ENCODE measurements at regions not wholly inside any gene's neighbourhood (a gene's known extent, or its start where the extent isn't known, plus 50 kb on each side); places are given as distances from the start of the nearest gene placed in this dataset.
"Not testable (repeated sequence)": the region's sequence is repeated elsewhere in the genome, so short reads cannot be mapped to it uniquely, and the experiment has no call there.

DNA sequence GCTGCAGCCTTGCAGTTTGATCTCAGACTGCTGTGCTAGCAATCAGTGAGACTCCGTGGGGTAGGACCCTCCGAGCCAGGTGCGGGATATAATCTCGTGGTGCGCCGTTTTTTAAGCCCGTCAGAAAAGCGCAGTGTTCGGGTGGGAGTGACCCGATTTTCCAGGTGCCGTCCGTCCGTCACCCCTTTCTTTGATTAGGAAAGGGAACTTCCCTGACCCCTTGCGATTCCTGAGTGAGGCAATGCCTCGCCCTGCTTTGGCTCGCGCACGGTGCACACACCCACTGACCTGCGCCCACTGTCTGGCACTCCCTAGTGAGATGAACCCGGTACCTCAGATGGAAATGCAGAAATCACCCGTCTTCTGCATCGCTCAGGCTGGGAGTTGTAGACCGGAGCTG lies 203.2 kb downstream of the SNCAIP start:
- DNase-seq; H3K4me3 Mint-ChIP-seq; POLR2A ChIA-PET; CTCF ChIA-PET; H3K27me3 Mint-ChIP-seq; H3K9me3 Mint-ChIP-seq; H3K4me1 Mint-ChIP-seq; H3K36me3 Mint-ChIP-seq (ENCODE audit: low read depth); H3K27ac Mint-ChIP-seq: not testable (repeated sequence)

DNA sequence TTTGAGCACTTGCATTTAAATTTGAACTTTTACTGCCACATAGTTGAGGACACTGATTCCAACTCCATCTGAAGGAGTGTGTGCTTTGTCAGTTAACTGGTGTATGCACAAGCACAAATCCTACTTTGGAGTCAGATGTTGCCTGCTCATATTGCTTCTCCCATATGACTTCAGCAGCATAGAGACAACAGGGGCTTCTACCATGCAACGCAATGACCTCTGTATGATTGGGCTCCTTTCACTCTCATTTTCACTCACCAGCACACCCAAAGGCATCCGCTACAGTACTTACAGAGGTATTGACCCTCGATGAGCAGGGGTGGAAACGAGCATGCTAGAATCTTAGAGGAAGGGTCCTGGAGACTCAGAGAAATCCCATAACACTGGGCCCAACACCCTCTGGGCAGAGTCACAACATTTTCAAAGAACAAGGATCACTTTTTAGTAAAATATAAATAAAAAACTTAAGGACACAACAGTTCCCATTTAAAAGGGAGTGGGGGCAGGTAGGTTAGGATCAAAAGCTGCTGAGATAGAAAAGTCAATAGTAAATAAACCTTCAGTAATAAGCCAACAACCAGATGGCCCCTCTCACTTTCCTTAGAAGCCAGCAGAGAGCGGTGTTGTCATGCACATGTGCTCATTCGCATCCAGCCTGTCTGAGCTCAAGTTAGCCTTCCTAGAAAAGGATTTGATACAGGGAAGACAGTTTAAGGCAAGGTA lies 203.8 kb downstream of the SNCAIP start:
- Mint-ChIP-seq H3K27me3 (no peaks in the 10 kb centered on the region), H3K9me3 (no peaks in the 10 kb centered on the region), H3K4me3 (no peak overlapping the region), H3K36me3 (ENCODE audit: low read depth) (no peaks in the 10 kb centered on the region), H3K27ac (no peak overlapping the region), H3K4me1 (no peaks in the 10 kb centered on the region)
- ChIA-PET POLR2A (interaction anchor here (0.6 kb wide), 1 partner anchor 14 kb away, joined by 4 read pairs; no protein-coding TSS in a partner anchor), CTCF (no interaction called here)
- no peak for DNase-seq

DNA sequence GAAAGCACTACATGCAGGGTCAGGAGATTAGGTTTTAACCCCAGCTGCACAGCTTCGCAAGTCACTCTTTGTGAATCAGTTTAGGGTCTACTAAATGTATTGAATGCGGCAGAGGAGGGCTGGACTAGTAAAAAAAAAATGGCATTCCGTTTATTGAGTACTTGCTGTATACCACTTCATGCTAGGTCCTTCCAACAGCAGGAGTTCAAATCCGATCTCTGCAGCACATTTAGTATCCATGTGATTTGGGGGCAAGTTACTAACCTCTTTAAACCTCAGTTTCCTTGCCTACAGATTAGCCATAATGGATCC lies 204.4 kb downstream of the SNCAIP start:
- no peaks in the 10 kb centered on the region for H3K36me3 Mint-ChIP-seq (ENCODE audit: low read depth)
- ChIA-PET POLR2A (interaction anchor here (0.6 kb wide), 1 partner anchor 14 kb away, joined by 4 read pairs; no protein-coding TSS in a partner anchor), CTCF (no interaction called here)
- H3K27ac Mint-ChIP-seq, result no peak overlapping the region
- no peak overlapping the region for H3K4me3 Mint-ChIP-seq
- H3K4me1 Mint-ChIP-seq, result no peaks in the 10 kb centered on the region
- no peaks in the 10 kb centered on the region for H3K9me3 Mint-ChIP-seq
- no peaks in the 10 kb centered on the region for H3K27me3 Mint-ChIP-seq
- no peak for DNase-seq

DNA sequence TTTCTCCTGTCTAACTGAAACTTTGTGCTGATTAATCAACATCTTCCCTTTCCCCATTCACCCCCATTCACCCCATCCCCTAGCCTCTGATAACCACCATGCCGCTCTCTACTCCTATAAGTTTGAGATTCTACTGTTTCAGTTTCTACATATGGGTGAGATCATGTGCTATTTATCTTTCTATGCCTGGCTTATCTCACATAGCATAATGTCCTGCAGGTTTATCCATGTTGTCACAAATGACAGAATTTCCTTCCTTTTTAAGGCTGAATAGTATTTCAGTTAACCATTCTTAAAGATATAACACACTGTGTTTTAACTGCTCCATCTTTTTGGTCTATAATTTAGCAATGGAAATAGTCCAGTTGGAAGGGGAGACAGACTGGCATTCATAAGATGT lies 205.1 kb downstream of the SNCAIP start:
- ChIA-PET POLR2A (no interaction called here), CTCF (no interaction called here)
- Mint-ChIP-seq H3K36me3 (ENCODE audit: low read depth) (no peaks in the 10 kb centered on the region), H3K4me1 (no peaks in the 10 kb centered on the region), H3K27me3 (no peaks in the 10 kb centered on the region), H3K27ac (no peak overlapping the region), H3K4me3 (no peak overlapping the region), H3K9me3 (no peaks in the 10 kb centered on the region)
- DNase-seq, result no peak

DNA sequence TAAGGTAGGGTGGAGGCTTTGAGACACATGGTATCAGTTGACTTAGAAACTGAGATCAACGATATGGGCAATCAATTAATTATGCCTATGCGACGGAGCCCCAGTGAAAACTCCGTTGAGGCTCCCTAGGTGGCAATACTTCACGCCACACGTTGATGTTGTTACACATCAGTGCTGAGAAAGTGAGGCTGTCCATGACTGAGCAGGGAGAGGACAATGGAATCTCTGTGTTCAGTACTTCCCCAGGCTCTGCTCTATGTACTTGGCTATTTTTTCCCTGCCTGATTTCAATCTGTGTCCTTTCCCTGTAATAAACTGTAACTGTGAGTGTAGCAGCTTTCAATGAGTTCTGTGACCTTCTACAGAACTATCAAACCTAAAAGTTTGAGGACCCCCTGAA lies 211.7 kb downstream of the SNCAIP start:
- POLR2A ChIA-PET, result no interaction called here
- Mint-ChIP-seq H3K27me3 (no peaks in the 10 kb centered on the region), H3K36me3 (ENCODE audit: low read depth) (no peaks in the 10 kb centered on the region), H3K4me3 (no peak overlapping the region), H3K4me1 (no peaks in the 10 kb centered on the region), H3K27ac (no peak overlapping the region), H3K9me3 (no peaks in the 10 kb centered on the region)
- CTCF ChIA-PET, result no interaction called here
- no peak for DNase-seq

DNA sequence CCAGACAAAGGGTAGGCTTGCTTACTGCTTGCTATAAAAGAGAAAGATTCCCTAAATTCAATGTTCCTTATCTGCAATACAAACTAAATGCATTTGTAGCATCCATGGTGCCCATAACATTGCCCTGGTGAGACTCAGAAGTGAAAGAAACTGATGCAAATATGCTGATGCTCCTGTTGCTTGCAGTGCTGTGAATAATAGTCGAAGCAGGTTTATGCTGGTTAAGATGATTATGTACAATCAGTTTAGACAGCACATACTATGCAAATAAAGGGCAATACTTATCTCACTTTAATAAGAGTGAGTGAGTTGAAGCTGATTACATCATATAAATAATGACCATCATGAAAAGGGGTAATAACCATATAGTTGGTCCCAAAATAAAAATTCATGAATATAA lies 215.5 kb downstream of the SNCAIP start:
- DNase-seq, result no peak
- no peaks in the 10 kb centered on the region for H3K4me1 Mint-ChIP-seq
- POLR2A ChIA-PET, result no interaction called here
- no peaks in the 10 kb centered on the region for H3K9me3 Mint-ChIP-seq
- H3K36me3 Mint-ChIP-seq (ENCODE audit: low read depth), result no peaks in the 10 kb centered on the region
- no peaks in the 10 kb centered on the region for H3K27me3 Mint-ChIP-seq
- CTCF ChIA-PET, result no interaction called here
- H3K27ac Mint-ChIP-seq, result no peak overlapping the region
- no peak overlapping the region for H3K4me3 Mint-ChIP-seq

DNA sequence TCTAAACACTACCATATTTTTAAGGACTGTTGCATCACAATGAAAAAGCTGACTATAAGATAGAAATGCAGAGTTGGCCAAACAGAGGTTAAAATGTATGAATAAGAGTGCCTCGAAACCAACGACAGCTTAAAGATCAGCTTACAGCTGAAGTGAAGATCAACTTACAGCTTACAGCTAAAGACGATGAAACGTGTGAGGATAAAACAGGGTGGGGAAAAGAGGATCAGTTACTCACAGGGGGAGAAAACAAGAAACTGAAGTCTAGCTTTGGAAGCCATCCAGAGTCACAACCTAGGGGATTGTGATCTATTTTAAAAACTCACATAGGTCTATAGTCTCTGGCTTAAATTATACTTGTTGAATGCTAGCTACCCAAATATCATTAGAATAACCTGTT lies 220.0 kb downstream of the SNCAIP start:
- Mint-ChIP-seq H3K36me3 (ENCODE audit: low read depth) (no peaks in the 10 kb centered on the region), H3K4me1 (no peaks in the 10 kb centered on the region), H3K27me3 (no peaks in the 10 kb centered on the region), H3K9me3 (no peaks in the 10 kb centered on the region), H3K27ac (no peak overlapping the region), H3K4me3 (no peak overlapping the region)
- DNase-seq, result no peak
- ChIA-PET CTCF (no interaction called here), POLR2A (no interaction called here)

DNA sequence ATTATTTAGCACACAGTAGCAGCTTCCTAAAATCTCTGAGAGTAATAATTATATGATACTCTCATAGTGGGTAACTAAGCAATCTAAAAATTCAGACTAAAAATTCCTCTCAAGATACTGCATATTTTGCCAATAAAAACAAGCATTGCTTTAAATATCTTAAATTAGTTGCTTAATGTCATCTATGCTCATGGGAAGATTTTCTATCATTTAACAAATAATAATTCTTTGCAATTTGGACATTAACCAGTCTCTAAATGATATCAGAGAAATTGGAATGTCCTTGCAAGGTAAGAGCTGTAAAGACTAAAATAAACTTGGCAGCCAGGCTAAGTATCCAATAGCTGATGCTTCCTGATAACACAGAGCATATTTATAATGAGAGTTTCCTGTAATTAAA lies 221.8 kb downstream of the SNCAIP start:
- Mint-ChIP-seq H3K27ac (no peak overlapping the region), H3K4me1 (no peaks in the 10 kb centered on the region), H3K4me3 (no peak overlapping the region), H3K27me3 (no peaks in the 10 kb centered on the region), H3K9me3 (no peaks in the 10 kb centered on the region), H3K36me3 (ENCODE audit: low read depth) (no peaks in the 10 kb centered on the region)
- ChIA-PET POLR2A (no interaction called here), CTCF (no interaction called here)
- no peak for DNase-seq

DNA sequence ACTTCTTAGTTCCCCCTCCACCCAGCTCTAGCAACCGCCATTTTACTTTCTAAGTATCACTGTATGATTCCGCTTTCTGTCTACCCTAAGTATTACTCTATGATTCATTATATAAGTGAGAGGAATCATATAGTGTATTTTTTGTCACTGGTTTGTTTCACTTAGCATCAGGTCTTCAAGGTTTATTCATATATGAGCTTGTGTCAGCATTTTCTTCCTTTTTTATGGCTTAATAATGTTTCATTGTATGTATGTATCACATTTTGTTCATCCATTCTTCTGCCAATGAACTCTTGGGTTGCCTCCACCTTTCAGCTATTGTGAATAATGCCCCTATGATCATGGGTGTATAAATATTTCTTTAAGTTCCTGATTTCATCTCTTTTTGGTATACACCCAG lies 222.8 kb downstream of the SNCAIP start:
- CTCF ChIA-PET, result no interaction called here
- H3K36me3 Mint-ChIP-seq (ENCODE audit: low read depth), result no peaks in the 10 kb centered on the region
- no peak for DNase-seq
- H3K27ac Mint-ChIP-seq, result no peak overlapping the region
- POLR2A ChIA-PET, result no interaction called here
- H3K9me3 Mint-ChIP-seq, result no peaks in the 10 kb centered on the region
- no peaks in the 10 kb centered on the region for H3K27me3 Mint-ChIP-seq
- H3K4me1 Mint-ChIP-seq, result no peaks in the 10 kb centered on the region
- H3K4me3 Mint-ChIP-seq, result no peak overlapping the region

DNA sequence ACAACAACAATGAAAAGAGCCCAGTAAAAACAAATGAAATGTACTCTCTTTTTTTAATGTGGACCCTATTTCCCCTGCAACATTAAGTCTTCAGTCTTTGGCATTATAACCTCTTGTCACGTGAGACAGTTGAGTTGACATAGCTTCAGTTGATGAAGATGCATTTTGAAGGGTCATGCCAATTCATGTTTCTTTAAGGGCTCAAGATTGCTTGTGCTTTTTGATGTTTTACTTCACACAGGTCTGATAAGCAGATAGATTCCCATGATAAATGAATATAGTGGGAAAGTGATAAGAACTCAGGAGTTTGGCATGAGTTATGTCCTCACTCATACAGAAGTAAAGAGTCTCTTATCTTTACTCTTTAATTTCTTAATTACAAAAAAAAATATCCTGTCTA lies 229.4 kb downstream of the SNCAIP start:
- Mint-ChIP-seq H3K27ac (no peak overlapping the region), H3K4me1 (no peaks in the 10 kb centered on the region), H3K9me3 (no peaks in the 10 kb centered on the region), H3K27me3 (no peaks in the 10 kb centered on the region), H3K4me3 (no peak overlapping the region), H3K36me3 (ENCODE audit: low read depth) (no peaks in the 10 kb centered on the region)
- ChIA-PET CTCF (no interaction called here), POLR2A (no interaction called here)
- DNase-seq, result no peak

DNA sequence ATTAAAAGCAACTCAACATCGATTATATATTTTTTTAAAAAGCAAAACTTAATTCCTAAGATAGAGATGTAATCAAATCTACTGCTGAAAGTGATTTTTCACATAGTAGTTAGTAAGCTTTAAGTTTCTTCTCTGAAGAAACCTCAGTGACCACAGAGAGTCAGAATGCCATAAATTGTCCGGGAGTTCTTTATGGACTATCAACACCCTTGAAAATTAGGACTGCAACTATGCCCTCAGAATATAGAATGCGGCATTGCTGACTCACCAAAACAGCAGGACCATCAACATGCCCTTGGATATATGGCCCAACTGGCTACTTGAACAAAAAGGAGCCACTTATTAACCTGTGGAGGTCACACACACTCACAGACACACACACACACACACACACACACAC lies 228.9 kb upstream of the SNX2 start:
- no peaks in the 10 kb centered on the region for H3K9me3 Mint-ChIP-seq
- H3K4me3 Mint-ChIP-seq, result no peak overlapping the region
- no peaks in the 10 kb centered on the region for H3K27me3 Mint-ChIP-seq
- no peaks in the 10 kb centered on the region for H3K36me3 Mint-ChIP-seq (ENCODE audit: low read depth)
- ChIA-PET POLR2A (no interaction called here), CTCF (no interaction called here)
- DNase-seq, result no peak
- H3K4me1 Mint-ChIP-seq, result no peaks in the 10 kb centered on the region
- H3K27ac Mint-ChIP-seq, result no peak overlapping the region

DNA sequence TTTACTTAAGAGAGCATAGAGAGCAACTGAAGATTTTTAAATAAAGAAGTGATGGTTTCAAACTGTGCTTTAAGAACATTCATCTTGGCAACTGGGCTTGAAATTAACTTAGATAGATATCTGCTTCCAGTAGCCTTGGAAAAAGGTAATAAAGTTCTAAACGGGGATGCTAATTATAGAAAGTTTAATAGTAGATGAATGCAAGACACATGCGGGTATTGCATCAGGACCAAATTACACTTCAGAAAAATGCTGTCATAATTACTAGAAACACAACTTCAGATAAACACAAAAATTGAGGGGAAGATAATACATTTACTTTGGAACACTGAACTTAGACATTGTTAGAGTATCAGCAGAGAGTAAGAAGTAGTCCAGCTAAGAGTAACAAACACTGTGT lies 227.7 kb upstream of the SNX2 start:
- POLR2A ChIA-PET, result no interaction called here
- H3K36me3 Mint-ChIP-seq (ENCODE audit: low read depth), result no peaks in the 10 kb centered on the region
- CTCF ChIA-PET, result no interaction called here
- no peaks in the 10 kb centered on the region for H3K27me3 Mint-ChIP-seq
- H3K9me3 Mint-ChIP-seq, result no peaks in the 10 kb centered on the region
- H3K4me3 Mint-ChIP-seq, result no peak overlapping the region
- H3K4me1 Mint-ChIP-seq, result no peaks in the 10 kb centered on the region
- no peak for DNase-seq
- no peak overlapping the region for H3K27ac Mint-ChIP-seq

DNA sequence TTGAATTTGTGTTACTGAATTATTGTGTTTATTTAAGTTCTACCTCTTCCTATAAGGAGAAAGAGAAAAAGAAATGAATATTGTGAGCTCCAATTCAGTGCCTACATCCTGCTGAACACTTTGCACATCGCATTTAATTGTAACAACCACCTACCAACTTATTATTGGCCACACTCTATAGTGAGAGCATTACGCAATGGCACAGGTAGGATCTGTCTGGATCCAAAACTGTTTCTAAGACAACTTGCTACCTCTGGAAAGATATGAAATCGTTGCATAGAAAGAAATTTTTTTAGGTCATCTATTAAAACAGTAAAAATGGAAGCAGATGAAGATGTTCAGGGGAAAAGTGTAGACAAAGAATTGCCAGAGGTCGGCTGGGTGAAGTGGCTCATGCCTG lies 227.2 kb upstream of the SNX2 start:
- CTCF ChIA-PET, result no interaction called here
- no peaks in the 10 kb centered on the region for H3K4me1 Mint-ChIP-seq
- no peaks in the 10 kb centered on the region for H3K27me3 Mint-ChIP-seq
- no peak overlapping the region for H3K27ac Mint-ChIP-seq
- H3K4me3 Mint-ChIP-seq, result no peak overlapping the region
- POLR2A ChIA-PET, result no interaction called here
- H3K36me3 Mint-ChIP-seq (ENCODE audit: low read depth), result no peaks in the 10 kb centered on the region
- no peaks in the 10 kb centered on the region for H3K9me3 Mint-ChIP-seq
- DNase-seq, result no peak

DNA sequence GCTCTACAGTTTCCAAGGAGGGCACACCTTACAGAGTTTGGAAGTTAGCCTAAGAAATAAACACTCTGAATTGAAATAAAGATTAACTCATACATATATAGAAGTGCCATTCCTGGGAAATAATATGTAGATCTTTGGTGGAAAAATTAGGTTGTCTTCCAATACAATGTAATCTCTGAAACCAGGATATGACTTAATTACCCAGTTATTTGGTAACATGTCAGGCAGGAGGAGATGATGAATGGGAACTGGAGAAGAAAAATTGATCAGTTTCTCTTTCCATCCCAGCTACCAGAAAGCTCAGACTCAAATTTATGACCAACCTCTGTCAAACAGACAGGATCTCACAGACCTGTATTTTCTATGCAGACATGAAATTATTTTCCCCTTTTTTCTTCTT lies 215.2 kb upstream of the SNX2 start:
- no peak overlapping the region for H3K27ac Mint-ChIP-seq
- H3K9me3 Mint-ChIP-seq, result no peaks in the 10 kb centered on the region
- POLR2A ChIA-PET, result no interaction called here
- no peaks in the 10 kb centered on the region for H3K4me1 Mint-ChIP-seq
- no peak overlapping the region for H3K4me3 Mint-ChIP-seq
- H3K36me3 Mint-ChIP-seq (ENCODE audit: low read depth), result no peaks in the 10 kb centered on the region
- DNase-seq, result no peak
- H3K27me3 Mint-ChIP-seq, result no peaks in the 10 kb centered on the region
- CTCF ChIA-PET, result no interaction called here

DNA sequence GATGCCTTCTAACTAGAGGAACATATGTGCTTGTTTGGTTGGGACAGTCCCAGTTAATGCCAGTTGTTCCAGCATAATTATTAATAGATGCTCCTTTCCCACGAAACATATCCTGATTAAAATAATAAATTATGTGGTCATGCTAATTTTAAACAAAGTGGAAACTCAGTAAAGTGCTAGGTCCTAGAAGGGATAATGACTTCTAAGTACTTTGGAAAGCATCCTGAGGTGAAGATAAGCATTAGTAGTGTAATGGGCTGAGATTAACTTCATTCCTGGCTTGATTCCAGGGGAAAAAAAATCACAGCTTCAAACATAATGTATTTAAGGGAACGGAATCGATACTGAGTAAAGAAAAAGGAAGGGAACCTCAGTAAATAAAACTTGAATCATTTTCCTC lies 213.7 kb upstream of the SNX2 start:
- Mint-ChIP-seq H3K27ac (no peak overlapping the region), H3K27me3 (no peaks in the 10 kb centered on the region), H3K9me3 (no peaks in the 10 kb centered on the region), H3K4me1 (no peaks in the 10 kb centered on the region), H3K4me3 (no peak overlapping the region), H3K36me3 (ENCODE audit: low read depth) (no peaks in the 10 kb centered on the region)
- ChIA-PET CTCF (no interaction called here), POLR2A (no interaction called here)
- no peak for DNase-seq
